ENCODE measurements at regions not wholly inside any gene's neighbourhood (a gene's known extent, or its start where the extent isn't known, plus 50 kb on each side); places are given as distances from the start of the nearest gene placed in this dataset.
"Not testable (repeated sequence)": the region's sequence is repeated elsewhere in the genome, so short reads cannot be mapped to it uniquely, and the experiment has no call there.

GRCh38 chr13:83730674-83731073, 151.6 kb downstream of the SLITRK1 start:
- DNase-seq, result no peak

GRCh38 chr13:83722443-83722842, 159.8 kb downstream of the SLITRK1 start:
- DNase-seq, result no peak

GRCh38 chr13:83716121-83716520, 166.2 kb downstream of the SLITRK1 start:
- no peak for DNase-seq

GRCh38 chr13:83714236-83714635, 168.0 kb downstream of the SLITRK1 start:
- no peak for DNase-seq

GRCh38 chr13:83710133-83710515, 172.2 kb downstream of the SLITRK1 start:
- no peak for DNase-seq

- no peak for DNase-seq
Measured at GRCh38 chr13:83709426-83710132, 172.7 kb downstream of the SLITRK1 start.

GRCh38 chr13:83702021-83702420, 180.3 kb downstream of the SLITRK1 start:
- no peak for DNase-seq

- DNase-seq, result no peak
Measured at GRCh38 chr13:83692800-83693199, 189.5 kb downstream of the SLITRK1 start.

- DNase-seq, result no peak
Measured at GRCh38 chr13:83691966-83692365, 190.3 kb downstream of the SLITRK1 start.

GRCh38 chr13:83681547-83681946, 200.7 kb downstream of the SLITRK1 start:
- no peak for DNase-seq

GRCh38 chr13:83677985-83678384, 204.3 kb downstream of the SLITRK1 start:
- DNase-seq, result no peak

- no peak for DNase-seq
Measured at GRCh38 chr13:83672612-83673011, 209.7 kb downstream of the SLITRK1 start.

- DNase-seq, result no peak
Measured at GRCh38 chr13:83667606-83668005, 214.7 kb downstream of the SLITRK1 start.

GRCh38 chr13:83666141-83666540, 216.1 kb downstream of the SLITRK1 start:
- DNase-seq, result no peak

GRCh38 chr13:83657281-83657680, 225.0 kb downstream of the SLITRK1 start:
- DNase-seq, result no peak

- DNase-seq, result not testable (repeated sequence)
Measured at GRCh38 chr13:83642617-83643016, 239.7 kb downstream of the SLITRK1 start.

- no peak for DNase-seq
Measured at GRCh38 chr13:83634601-83635000, 247.7 kb downstream of the SLITRK1 start.

- DNase-seq, result peak; percentile 1
Measured at GRCh38 chr13:83633746-83634145, 248.5 kb downstream of the SLITRK1 start.

GRCh38 chr13:83622422-83622784, 259.9 kb downstream of the SLITRK1 start:
- DNase-seq, result no peak

GRCh38 chr13:83621765-83622421, 260.4 kb downstream of the SLITRK1 start:
- DNase-seq, result no peak

GRCh38 chr13:83620530-83621220, 261.6 kb downstream of the SLITRK1 start:
- DNase-seq, result no peak

- DNase-seq, result no peak
Measured at GRCh38 chr13:83618966-83619365, 263.3 kb downstream of the SLITRK1 start.

GRCh38 chr13:83613524-83613923, 268.8 kb downstream of the SLITRK1 start:
- no peak for DNase-seq
